SU-DHL-6 (cell line): ENCODE measurements at regions not wholly inside any gene's neighbourhood (a gene's known extent, or its start where the extent isn't known, plus 50 kb on each side); places are given as distances from the start of the nearest gene placed in this dataset.

Experiments used
- H2AFZ ChIP-seq: fragments of 200-600 bp; sonication (generic); 2 replicates; pipeline ENCODE4 v1.6.1; 2014; ENCODE audit warnings: low read depth, mild to moderate bottlenecking, moderate library complexity, mixed read lengths, antibody characterized with exemption, low read length; ENCODE audit not compliant: severe bottlenecking
- H3F3A ChIP-seq: fragments of 200-600 bp; shearing (Covaris generic); 2 replicates; pipeline ENCODE4 v1.6.0; 2016; ENCODE audit warnings: antibody characterized with exemption, mild to moderate bottlenecking; ENCODE audit not compliant: insufficient read depth
- H3K27ac ChIP-seq: fragments of 200-600 bp; sonication (generic); 2 replicates; pipeline ENCODE4 v1.5.1; 2016; ENCODE audit warnings: low read depth, mild to moderate bottlenecking, low read length, moderate library complexity, mixed read lengths
- H3K27me3 ChIP-seq: fragments of 200-600 bp; sonication (generic), shearing (Covaris generic); 2 replicates; pipeline ENCODE4 v1.6.0; 2014; ENCODE audit warnings: mild to moderate bottlenecking, low read length
- H3K36me3 ChIP-seq: fragments of 200-600 bp; sonication (generic); 2 replicates; pipeline ENCODE4 v1.6.1; 2014; ENCODE audit warnings: mild to moderate bottlenecking, low read length, mixed read lengths
- H3K4me2 ChIP-seq: fragments of 300-600, 200-600 bp; shearing (Covaris generic), sonication (generic); 2 replicates; pipeline ENCODE4 v1.6.0; 2014; ENCODE audit warnings: low read length, low read depth, mild to moderate bottlenecking; ENCODE audit not compliant: poor library complexity, severe bottlenecking
- H3K4me3 ChIP-seq: fragments of 200-600 bp; sonication (generic); 2 replicates; pipeline ENCODE4 v1.5.1; 2014; ENCODE audit warnings: antibody characterized with exemption, low read length, mild to moderate bottlenecking, mixed read lengths; ENCODE audit not compliant: insufficient read depth, poor library complexity, severe bottlenecking
- H3K79me2 ChIP-seq: fragments of 200-600 bp; sonication (generic); 2 replicates; pipeline ENCODE4 v1.6.1; 2014; ENCODE audit warnings: mild to moderate bottlenecking, low read length, moderate library complexity; ENCODE audit not compliant: insufficient read depth
- H3K9ac ChIP-seq: fragments of 200-600 bp; sonication (generic); 2 replicates; pipeline ENCODE4 v1.7.0; 2014; ENCODE audit warnings: mild to moderate bottlenecking, low read length
- H3K9me2 ChIP-seq: fragments of 200-600 bp; sonication (generic); replicated peaks from 2 replicates; pipeline ENCODE4 v1.6.1; 2014; ENCODE audit warnings: low read length; ENCODE audit not compliant: insufficient read depth
- H3K9me3 ChIP-seq: fragments of 200-600 bp; sonication (generic); 2 replicates; pipeline ENCODE4 v1.6.1; 2014; ENCODE audit warnings: low read length, mixed read lengths; ENCODE audit not compliant: insufficient read depth
- H4K20me1 ChIP-seq: fragments of 200-600 bp; sonication (generic); 2 replicates; pipeline ENCODE4 v1.6.1; 2014; ENCODE audit warnings: low read depth, mild to moderate bottlenecking, antibody characterized with exemption, low read length, moderate library complexity, mixed read lengths
- CTCF ChIP-seq: fragments of 200-600 bp; sonication (generic); IDR thresholded peaks from one replicate; pipeline ENCODE4 v1.5.1; 2017; ENCODE audit warnings: antibody characterized with exemption, mild to moderate bottlenecking, low read length, moderate library complexity; ENCODE audit not compliant: insufficient read depth, poor library complexity, severe bottlenecking
- EZH2phosphoT487 ChIP-seq: fragments of 200-600 bp; sonication (generic), shearing (Covaris generic); conservative IDR thresholded peaks from 2 replicates; pipeline ENCODE4 v1.6.1; 2018; ENCODE audit warnings: mild to moderate bottlenecking, antibody characterized with exemption, low read length, moderate library complexity, mixed read lengths

GRCh38 chr1:39142401-39143060, 62.0 kb upstream of the MACF1 start:
- Histone ChIP-seq H3K27me3 (no peaks in the 10 kb centered on the region), H4K20me1 (no peaks in the 10 kb centered on the region), H2AFZ (no peak overlapping the region), H3K4me2 (no peak overlapping the region), H3F3A (no peaks in the 10 kb centered on the region), H3K79me2 (no peaks in the 10 kb centered on the region), H3K9me3 (no peaks in the 10 kb centered on the region), H3K4me3 (no peak overlapping the region), H3K27ac (no peak overlapping the region), H3K9ac (no peak overlapping the region), H3K9me2 (no peaks in the 10 kb centered on the region), H3K36me3 (no peaks in the 10 kb centered on the region)
- no peak for TF ChIP-seq CTCF
- TF ChIP-seq EZH2phosphoT487: no peak

GRCh38 chr1:39144924-39145323, 59.6 kb upstream of the MACF1 start:
- Histone ChIP-seq H3K9ac (no peak overlapping the region), H2AFZ (no peak overlapping the region), H4K20me1 (no peaks in the 10 kb centered on the region), H3K27ac (no peak overlapping the region), H3F3A (no peaks in the 10 kb centered on the region), H3K27me3 (no peaks in the 10 kb centered on the region), H3K9me2 (no peaks in the 10 kb centered on the region), H3K9me3 (no peaks in the 10 kb centered on the region), H3K79me2 (no peaks in the 10 kb centered on the region), H3K4me2 (no peak overlapping the region), H3K36me3 (no peaks in the 10 kb centered on the region), H3K4me3 (no peak overlapping the region)
- TF ChIP-seq EZH2phosphoT487 (no peak), CTCF (no peak)

- H3K79me2 ChIP-seq: no peaks in the 10 kb centered on the region
- TF ChIP-seq CTCF (no peak), EZH2phosphoT487 (no peak)
Measured at GRCh38 chr1:39145331-39145965, 59.0 kb upstream of the MACF1 start.

More at GRCh38 chr1:39145331-39145965, 59.0 kb upstream of the MACF1 start:
- Histone ChIP-seq H3K4me2 (no peak overlapping the region), H2AFZ (no peak overlapping the region), H3K4me3 (no peak overlapping the region), H3K27ac (no peak overlapping the region), H3K9me3 (no peaks in the 10 kb centered on the region), H3F3A (no peaks in the 10 kb centered on the region), H3K27me3 (no peaks in the 10 kb centered on the region), H4K20me1 (no peaks in the 10 kb centered on the region), H3K36me3 (no peaks in the 10 kb centered on the region), H3K9ac (no peak overlapping the region), H3K9me2 (no peaks in the 10 kb centered on the region)
